Stimulated activated CD4-positive, alpha-beta T cell treated with anti-CD3 and anti-CD28 coated beads, Interleukin-1b, Interleukin-23, amount 100 ng/mL, for 24 hours (primary cell): ENCODE measurements at regions not wholly inside any gene's neighbourhood (a gene's known extent, or its start where the extent isn't known, plus 50 kb on each side); places are given as distances from the start of the nearest gene placed in this dataset.
"Not testable (repeated sequence)": the region's sequence is repeated elsewhere in the genome, so short reads cannot be mapped to it uniquely, and the experiment has no call there.

ENCODE experiments used
- DNase-seq, 4 experiments: peaks; one replicate each; pipeline ENCODE4 v3.0.0-alpha.2; 2020; ENCODE audit warnings: low read depth in 4 of 4, low spot score in 1 of 4

DNA sequence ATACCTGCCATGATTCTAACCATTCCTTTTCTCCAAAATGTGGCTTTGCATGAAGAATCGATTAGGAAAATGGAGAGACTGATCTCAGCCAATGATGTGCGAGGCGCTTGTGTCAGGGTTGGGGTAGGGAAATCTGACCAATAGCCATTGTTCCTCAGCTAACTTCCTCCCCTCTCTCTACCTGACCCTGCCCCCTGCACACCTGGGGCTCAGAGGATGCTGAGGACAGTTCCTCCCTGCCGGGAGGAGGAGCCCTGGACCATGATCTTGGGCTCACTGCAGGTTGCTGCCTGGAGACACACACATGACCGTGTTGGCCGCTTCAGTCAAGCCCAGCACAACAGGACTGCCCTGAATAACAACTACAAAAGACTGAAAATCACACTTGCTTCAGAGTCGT, 119.8 kb upstream of the SFSWAP start:
- no peak for DNase-seq

DNA sequence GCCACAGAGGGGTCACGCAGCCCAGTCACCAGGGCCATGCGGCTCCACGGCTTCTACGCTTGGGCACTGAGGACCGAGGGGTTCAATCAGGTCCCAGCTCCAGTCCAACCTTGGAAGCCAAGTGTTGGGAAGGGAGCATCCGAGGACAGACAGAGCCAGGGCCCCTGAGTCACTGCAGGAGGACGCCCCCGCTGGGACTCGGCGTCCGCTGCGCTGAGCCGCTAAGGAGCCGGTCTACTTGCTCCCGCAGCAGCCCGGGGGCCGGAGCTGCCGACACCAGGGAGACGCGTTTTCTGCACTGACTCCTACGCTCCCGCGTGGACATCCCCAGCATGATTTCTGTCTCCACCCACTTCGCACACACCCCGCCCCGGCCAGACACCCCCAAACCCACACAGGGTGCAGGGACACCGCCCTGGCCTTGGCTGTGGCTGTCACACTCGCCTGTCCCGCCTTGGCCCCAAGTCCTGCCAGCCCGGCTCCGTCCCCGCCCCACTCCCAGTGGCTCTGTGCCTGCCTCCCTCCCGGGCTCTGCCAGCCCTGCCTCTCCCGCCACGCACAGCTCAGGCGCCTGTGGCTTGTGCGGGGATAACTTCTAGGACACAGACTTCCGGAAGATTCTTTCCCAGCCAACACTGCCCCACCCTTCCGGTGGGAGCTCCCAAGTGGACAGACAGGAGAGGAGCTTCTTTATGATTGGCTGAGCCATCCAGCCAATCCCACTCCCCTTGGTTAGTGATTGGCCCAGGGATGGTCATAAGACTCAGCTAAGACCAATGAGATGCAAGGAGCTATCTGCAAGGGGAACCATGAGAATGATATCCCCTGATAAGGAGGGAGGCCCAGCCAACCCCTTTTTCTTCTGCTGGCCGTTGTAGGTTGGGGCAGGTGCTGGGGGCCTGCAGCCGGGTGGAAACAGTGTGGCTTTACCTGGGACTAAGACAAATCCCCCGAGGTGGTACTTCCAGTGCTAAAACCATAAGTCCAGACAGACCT, 118.9 kb upstream of the SFSWAP start:
- DNase-seq, result no peak

DNA sequence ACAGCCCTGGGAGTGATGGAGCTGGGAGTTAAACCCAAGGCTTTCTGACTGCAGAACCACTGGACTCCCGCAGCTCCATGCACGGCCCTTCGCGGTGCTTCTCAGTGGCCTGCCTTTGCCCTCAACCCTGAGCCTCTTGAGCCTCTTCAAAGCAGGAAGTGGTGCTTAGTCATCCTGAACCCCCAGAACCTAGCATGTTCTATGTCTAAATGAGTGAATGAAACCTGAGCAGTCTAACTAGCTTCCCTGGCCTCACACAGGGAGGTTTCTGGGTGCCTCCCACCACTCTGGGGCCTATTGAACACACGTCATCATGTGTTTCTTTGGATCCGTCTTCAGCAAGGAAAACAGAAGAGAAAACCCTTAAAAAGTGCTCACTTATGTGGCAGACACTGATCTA, 117.9 kb upstream of the SFSWAP start:
- no peak for DNase-seq

DNA sequence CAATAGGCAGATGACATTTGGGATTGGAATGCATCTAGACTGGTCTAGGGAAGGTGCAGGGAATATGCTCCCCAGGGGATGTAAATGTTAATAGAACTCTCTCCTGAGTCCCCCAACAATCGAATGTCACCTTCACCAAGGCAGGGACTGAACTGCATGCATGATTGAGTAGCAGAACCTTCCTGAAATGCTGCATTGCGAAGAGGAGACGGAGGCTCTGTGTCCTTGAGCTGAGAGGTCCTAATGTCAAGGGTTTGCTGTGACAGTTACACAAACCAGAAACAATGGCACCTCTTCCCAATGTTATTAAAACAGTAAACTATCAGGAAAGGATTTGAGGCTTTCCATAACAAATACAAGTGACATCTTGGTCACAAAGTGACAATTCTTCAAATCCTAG, 117.5 kb upstream of the SFSWAP start:
- no peak for DNase-seq

DNA sequence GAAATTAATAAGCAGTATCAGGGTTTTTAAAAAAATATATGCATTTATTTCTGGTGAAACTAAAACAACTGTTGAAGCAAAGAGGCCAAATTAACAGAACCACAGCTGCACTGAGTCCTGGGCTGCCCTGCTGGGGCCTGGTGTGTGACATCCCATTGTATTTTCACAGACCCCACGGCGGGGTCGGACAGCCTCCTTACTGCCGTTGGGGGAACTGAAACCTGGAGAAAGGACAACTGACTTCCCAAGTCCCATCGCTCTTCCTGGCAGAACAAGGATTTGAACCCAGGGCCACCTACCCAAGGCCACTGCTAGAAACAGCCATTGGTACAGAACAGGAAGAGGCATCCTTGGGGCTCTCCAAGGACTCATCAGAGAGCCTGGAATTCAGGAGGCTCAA, 114.8 kb upstream of the SFSWAP start:
- DNase-seq, result no peak

DNA sequence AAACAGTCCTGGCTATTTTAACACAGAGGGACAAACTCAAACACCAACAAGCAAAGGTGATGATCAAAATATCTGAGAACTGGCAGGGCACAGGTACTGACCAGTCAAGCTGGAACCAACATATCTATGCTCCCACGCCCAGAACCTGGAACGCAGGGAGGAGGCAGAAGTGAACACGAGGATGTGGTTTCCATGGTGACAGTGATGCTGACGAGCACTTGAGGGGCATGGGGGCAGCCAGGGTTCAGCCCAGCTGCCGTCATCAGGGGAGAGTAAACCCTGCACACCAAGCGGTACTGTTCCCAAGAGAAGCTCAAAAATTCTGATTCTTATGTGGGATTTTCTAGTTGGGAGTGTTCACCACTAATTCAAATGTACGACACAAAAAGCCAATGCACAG, 113.6 kb upstream of the SFSWAP start:
- no peak for DNase-seq

DNA sequence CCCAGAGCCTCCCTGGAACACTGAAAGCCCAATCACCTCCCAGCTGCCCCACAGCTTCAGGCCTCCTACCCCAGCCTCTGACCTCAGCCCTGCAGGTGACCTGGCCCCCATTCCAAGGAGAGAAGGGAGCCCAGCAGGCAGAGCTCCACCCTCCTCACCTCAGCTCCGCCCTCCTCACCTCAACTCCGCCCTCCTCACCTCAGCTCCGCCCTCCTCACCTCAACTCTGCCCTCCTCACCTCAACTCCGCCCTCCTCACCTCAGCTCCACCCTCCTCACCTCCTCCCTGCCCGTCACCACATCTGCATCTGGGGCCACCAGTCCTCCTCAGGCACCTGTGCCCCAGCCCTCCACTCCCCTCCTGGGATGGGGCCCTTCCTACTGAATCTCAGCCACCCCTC, 112.2 kb upstream of the SFSWAP start:
- no peak for DNase-seq

DNA sequence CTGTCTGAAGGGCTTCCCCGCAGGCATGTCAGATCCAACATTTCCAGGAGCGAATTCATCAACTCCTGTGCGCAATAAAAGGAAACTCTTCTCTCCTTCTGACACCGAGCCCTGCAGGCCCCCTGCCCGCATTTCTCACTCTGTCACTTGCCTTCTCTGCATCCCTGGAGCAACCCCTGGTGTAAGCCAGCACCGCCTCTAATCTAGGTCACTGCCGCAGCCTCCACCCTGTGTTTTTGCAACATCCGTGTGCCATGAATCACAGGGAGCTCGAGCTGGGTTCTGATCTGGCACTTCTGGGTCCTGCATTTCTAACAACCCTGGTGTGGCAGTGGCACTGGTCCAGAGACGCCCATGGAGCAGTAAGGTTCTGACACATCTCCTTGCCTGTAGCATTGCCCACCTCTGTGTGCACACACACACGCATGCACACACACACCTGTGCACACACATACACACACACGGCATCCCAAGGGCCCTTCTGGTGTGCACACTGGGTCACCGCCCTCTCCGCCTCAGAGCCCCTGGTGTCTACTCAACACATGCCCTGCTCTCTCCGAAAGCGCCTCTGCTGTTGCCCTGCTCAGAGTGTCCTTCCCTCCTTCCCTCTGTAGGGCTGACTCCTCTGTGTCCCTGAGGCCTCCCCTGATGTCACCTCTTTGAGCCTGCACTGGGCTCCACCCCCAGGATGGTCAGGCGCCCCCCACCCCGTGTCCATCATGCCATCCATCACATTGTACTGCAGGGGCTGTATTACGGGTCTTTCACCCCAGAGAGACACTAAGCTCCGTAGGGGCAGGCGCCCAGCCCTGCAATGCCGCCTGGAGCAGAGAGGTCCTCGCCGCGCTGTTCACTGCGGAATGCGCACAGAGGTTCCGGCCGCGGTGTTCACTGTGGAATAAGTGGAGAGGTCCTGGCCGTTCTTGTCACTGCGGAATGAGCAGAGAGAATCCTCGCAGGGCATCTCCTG, 111.4 kb upstream of the SFSWAP start:
- no peak for DNase-seq

DNA sequence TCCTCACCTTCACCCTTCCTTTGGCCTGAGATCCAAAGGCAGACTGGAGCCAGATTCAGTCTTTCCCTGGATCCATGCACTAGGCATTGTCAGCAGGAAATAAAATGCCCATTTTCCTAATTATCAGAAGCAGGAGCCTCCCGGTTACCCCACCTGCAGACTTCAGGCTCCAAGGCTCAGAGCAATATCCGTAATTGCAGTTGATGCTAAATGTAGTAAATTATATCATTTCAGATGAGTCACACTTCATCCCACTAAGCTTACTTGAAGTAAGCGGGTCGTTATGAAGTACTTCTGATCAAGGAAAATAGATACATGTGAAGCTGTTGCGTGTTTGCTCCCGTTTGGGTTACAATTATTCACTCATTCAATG, 110.7 kb upstream of the SFSWAP start:
- DNase-seq, result no peak

DNA sequence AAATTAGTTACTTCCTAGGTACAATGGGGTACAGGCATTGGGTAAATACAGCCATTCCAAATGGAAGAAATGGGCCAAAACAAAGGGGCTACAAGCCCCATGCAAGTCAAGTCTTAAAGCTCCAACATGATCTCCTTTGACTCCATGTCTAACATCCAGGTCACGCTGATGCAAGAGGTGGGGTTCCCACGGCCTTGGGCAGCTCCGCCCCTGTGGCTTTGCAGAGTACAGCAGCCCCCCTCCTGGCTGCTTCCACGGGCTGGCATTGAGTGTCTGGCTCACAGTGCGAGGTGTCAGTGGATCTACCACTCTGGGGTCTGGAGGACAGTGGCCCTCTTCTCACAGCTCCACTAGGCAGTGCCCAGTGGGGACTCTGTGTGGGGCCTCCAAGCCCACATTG, 109.4 kb upstream of the SFSWAP start:
- DNase-seq, result not testable (repeated sequence)

DNA sequence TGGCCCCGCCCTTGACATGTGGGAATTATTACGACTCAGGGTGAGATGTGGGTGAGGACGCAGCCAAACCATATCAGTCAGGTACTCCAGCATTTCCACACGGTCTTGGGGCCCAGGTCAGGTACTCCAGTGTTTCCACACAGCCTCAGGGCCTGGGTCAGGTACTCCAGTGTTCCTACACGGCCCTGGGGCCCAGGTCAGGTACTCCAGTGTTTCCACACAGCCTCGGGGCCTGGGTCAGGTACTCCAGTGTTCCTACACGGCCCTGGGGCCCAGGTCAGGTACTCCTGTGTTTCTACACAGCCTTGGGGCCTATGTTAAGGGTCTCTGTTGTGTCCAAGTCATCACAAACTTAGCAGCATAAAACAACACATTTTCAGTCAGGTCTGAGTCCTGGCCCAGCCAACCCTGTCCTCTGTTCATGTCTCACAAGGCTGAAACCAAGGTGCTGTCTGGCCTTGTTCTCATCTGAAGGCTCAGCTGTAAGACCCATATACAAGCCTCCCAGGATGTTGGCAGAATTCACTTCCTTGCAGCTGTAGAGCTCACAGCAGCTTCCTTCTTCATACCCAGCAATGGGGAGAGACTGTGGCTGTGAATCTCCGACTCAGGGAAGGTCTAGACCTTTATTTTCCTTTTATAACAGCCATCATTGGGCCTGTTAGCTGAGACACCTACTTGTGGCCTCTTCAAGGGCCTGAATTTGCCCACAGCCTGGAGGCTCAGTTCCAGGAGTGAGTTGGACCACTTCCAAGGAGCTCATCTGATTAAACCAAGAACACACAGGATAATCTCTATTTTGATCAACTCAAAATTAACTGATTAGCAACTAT, 107.6 kb upstream of the SFSWAP start:
- DNase-seq, result no peak

DNA sequence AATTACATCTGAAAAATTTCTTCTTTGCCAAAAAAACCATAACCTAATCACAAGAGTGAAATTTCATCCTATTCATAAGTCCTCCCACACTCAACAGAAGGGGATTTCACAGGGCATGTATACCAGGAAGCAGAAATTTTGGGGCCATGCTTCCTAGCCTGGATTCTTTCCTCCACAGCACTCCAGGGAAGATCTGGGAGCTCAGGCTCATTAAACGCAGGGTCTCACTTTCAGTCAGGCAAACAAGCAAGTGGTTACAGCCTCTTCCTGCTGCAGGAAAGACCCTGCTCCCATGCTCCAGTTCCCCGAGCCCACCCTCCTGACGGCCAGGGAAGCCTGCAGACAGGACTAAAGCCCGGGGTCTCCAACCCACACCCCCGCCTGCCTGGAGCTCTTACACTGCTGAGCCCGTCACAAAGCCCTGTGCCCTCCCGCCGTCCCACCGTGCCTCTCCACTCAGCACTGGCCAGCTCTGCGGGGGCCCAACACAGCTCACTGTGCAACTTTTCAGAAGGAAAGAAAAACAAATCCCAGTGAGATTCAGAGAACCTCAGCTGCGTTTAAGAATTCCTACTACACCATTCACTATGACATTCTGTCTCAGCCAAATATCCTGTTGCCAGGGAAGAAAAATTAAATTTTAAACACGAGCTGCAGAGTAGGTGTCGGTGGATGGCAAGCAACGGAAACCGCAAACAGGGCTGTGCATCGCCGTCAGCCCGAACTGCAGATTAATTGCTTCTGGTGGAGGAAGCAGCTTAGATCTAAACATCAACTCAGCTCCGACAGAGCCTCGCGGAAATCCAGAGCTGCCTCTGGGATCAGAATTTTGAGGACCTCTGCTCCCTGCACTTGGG, 106.7 kb upstream of the SFSWAP start:
- no peak for DNase-seq

DNA sequence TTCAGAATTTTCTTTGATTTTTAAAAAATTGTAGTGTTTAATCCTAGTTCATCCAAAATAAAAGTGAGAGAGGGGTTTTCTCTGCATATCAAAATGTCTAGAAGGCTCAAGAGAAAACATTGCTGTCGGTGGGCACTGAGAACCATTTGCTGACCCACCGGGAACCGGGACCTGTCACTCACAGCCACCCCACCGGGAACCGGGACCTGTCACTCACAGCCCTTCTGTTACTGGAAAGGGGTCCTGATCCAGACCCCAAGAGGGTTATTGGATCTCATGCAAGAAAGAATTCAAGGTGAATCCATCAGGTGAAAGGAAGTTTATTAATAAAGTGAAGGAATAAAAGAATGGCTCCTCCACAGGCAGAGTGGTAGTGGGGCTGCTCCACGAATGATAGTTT, 106.0 kb upstream of the SFSWAP start:
- no peak for DNase-seq

DNA sequence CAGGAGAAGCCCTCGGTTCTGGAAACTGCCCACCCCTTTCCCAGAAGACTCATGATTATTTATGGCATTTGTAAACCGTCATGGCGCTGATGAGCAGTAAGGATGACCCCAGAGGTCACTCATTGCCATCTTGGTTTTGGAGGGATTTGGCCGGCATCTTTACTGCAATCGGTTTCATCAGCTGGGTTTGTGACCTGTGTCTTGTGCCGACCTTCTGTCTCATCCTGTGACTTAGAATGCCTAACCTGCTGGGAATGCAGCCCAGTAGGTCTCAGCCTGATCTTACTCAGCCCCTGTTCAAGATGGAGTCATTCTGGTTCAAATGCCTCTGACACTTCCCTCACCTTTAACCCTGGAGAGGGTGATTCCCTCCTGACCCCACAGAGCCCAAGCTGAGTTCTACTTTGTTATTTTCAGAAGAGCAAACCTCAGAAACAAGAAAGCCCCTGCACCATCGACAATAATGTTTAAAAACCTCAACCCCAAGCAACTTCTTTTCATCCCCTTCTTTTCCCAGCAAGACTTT, 105.5 kb upstream of the SFSWAP start:
- no peak for DNase-seq

DNA sequence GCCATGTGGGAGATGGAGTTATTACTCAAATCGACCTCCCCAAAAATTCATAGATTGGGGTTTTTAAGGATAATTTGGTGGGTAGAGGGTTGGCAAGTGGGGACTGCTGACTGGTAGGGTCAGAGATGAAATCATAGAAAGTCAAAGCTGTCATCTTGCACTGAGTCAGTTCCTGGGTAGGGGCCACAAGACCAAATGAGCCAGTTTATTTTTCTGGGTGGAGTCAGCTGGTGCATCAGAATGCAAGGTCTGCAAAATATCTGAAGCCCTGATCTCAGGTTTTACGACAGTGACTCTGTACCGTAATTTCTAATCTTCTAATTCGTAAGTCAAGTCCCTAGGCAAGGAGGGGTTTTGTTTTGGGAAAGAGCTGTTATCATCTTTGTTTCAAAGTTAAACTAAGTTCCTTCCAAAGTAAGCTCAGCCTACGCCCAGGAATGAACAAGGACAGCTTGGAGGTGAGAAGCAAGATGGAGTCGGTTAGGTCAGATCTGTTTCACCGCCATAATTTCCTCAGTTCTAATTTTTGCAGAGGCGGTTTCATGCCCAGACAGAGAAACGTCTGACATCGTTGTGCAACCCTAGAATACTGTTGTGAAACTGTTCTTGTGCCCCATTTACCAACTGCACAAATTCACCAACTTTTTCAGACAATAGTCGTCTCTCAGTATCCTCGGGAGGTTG, 104.5 kb upstream of the SFSWAP start:
- DNase-seq, result no peak

DNA sequence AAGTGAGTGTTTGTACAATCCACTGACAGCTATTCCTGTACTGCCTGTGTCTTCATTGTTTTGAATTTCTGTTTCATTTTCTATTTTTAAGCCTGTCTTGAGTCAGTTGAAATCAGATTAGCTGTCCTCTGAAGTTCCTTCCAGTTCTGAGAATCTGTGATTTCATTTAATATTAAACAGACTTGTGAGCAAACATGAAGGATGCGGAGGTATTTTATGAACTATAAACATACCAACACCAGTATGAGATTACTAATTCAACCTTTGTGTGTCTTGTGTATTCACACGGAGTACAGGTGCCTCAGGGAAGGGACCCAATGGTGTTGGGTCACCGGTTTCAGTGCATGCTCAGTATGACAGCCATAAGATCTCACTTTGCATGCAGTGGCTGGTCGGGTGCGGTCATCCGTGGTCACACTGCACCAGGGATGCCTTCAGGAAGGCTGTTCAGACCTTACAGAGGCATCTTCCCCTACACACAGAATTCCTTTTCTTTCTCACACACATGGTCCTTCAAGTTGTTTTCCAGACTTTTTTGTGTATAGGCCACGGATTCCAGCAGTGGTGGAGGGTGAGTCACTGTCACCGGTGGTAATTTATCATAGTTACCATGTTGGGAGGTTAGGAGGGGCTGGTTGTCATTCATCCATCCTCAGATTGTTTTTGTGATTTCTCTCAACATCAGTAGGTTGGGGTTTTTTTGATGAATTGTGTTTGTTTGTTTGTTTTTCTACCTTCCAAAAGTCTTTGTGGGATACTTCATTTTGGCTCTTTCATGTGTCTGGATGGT, 103.0 kb upstream of the SFSWAP start:
- no peak for DNase-seq

DNA sequence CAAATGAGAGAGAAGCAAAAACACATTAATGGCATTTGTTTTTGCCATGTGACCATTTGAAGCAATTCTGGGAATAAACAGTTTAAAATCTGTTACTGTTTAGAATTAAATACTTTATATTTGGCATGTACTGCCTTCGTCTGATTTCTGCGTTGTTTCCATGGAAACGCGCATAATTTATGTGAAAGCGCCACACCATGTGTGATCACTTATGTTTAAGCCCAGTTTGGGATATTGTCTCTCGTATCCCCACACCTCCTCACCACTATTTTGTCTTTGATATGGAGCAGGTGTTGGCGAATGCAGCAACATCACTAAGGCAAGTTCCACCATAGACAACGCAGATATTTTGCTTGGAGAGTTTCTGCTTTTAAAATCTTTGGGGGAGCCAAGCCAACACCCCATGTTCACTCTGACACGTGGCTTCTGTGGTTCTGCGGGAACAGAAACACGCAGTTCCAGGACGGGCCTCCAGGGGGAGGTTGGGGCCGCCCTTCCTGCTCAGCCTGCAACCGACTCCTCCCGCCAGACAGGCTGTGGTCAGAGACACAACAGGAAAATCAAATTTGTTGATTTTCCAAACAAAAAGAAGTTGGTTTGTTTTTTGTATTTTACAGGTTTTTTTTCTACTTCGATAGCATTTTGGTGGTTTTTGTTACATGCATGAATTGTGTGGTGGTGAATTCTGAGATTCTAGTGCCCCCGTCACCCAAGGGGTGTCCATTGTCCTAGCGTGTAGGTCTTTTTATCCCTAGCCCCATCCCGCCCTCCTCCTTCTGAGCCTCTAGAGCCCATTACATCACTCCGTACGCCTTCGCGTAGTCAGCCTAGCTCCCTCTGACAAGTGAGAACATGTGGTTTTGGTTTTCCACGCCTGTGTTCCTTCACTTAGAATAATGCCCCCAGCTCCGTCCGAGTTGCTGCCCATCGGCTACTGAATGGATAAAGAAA, 101.9 kb upstream of the SFSWAP start:
- DNase-seq, result peak in 3 of 4 experiments; percentile 41 to 50 (median 45)
